Activated CD4-positive, alpha-beta T cell treated with anti-CD3 and anti-CD28 coated beads, Interleukin-2, amount 10 ng/mL, durations not matched to agents 7 days and 5 days (primary cell): ENCODE measurements at regions not wholly inside any gene's neighbourhood (a gene's known extent, or its start where the extent isn't known, plus 50 kb on each side); places are given as distances from the start of the nearest gene placed in this dataset.

ENCODE experiments used
- CTCF ChIA-PET: fragments of 350-600 bp; sonication (Branson Sonifier 250); formaldehyde crosslinking; loops from one replicate; lab custom pipeline; 2021; ENCODE audit warnings: antibody characterized with exemption; lab: Charles Lee
- POLR2A ChIA-PET: fragments of 350-600 bp; sonication (Branson Sonifier 250); formaldehyde crosslinking; loops from one replicate; lab custom pipeline; 2021; ENCODE audit warnings: antibody characterized with exemption; lab: Charles Lee
- DNase-seq: peaks from one replicate; pipeline ENCODE4 v3.0.0-alpha.2; 2020
- H3K27ac Mint-ChIP-seq: one replicate; pipeline ENCODE4 v1.8.0; 2021; ENCODE audit warnings: mild to moderate bottlenecking, moderate library complexity, mixed read lengths
- H3K27me3 Mint-ChIP-seq: one replicate; pipeline ENCODE4 v1.8.0; 2021; ENCODE audit warnings: mixed read lengths
- H3K36me3 Mint-ChIP-seq: one replicate; pipeline ENCODE4 v1.8.0; 2021; ENCODE audit warnings: low read depth, mixed read lengths
- H3K4me1 Mint-ChIP-seq: one replicate; pipeline ENCODE4 v1.8.0; 2021; ENCODE audit warnings: mixed read lengths
- H3K4me3 Mint-ChIP-seq: one replicate; pipeline ENCODE4 v1.8.0; 2021; ENCODE audit warnings: mild to moderate bottlenecking, moderate library complexity, mixed read lengths
- H3K9me3 Mint-ChIP-seq: one replicate; pipeline ENCODE4 v1.8.0; 2021; ENCODE audit warnings: mixed read lengths

- POLR2A ChIA-PET = no interaction called here
- no peak for DNase-seq
- Mint-ChIP-seq H3K4me1 (no peaks in the 10 kb centered on the region), H3K9me3 (no peaks in the 10 kb centered on the region), H3K27me3 (peaks cover 14% of the 10 kb centered on the region), H3K4me3 (no peak overlapping the region), H3K27ac (no peak overlapping the region), H3K36me3 (no peaks in the 10 kb centered on the region)
- CTCF ChIA-PET = interaction anchor here (0.6 kb wide), 2 partner anchors 95 to 1019 kb away, joined by 3 to 4 read pairs; no protein-coding TSS in a partner anchor
Observed at GRCh38 chr6:6402591-6402990, 82.1 kb upstream of the F13A1 start.

- no peak for DNase-seq
- Mint-ChIP-seq H3K27ac (no peak overlapping the region), H3K27me3 (peaks cover 14% of the 10 kb centered on the region), H3K4me3 (no peak overlapping the region), H3K36me3 (no peaks in the 10 kb centered on the region), H3K9me3 (no peaks in the 10 kb centered on the region), H3K4me1 (no peaks in the 10 kb centered on the region)
- POLR2A ChIA-PET = no interaction called here
- CTCF ChIA-PET = interaction anchor here (0.6 kb wide), 1 partner anchor 1883 kb away, joined by 3 read pairs; no protein-coding TSS in a partner anchor
Observed at GRCh38 chr6:6405031-6405430, 84.6 kb upstream of the F13A1 start.

- no peaks in the 10 kb centered on the region for H3K9me3 Mint-ChIP-seq
- H3K27ac Mint-ChIP-seq = no peak overlapping the region
- no peak for DNase-seq
- H3K27me3 Mint-ChIP-seq = peaks cover 12% of the 10 kb centered on the region
- no peaks in the 10 kb centered on the region for H3K36me3 Mint-ChIP-seq
- H3K4me3 Mint-ChIP-seq = no peak overlapping the region
- ChIA-PET CTCF (interaction anchor here (1.3 kb wide), 1 partner anchor 11 kb away, joined by 3 read pairs; no protein-coding TSS in a partner anchor), POLR2A (no interaction called here)
- no peaks in the 10 kb centered on the region for H3K4me1 Mint-ChIP-seq
Observed at GRCh38 chr6:6405997-6406714, 85.7 kb upstream of the F13A1 start.

GRCh38 chr6:6406715-6407070 lies 86.2 kb upstream of the F13A1 start:
- Mint-ChIP-seq H3K27me3 (peaks cover 10% of the 10 kb centered on the region), H3K4me3 (no peak overlapping the region), H3K27ac (no peak overlapping the region), H3K36me3 (no peaks in the 10 kb centered on the region), H3K4me1 (no peaks in the 10 kb centered on the region), H3K9me3 (no peaks in the 10 kb centered on the region)
- ChIA-PET POLR2A (no interaction called here), CTCF (interaction anchor here (1.3 kb wide), 1 partner anchor 10 kb away, joined by 3 read pairs; no protein-coding TSS in a partner anchor)
- no peak for DNase-seq

- Mint-ChIP-seq H3K27me3 (peaks cover 10% of the 10 kb centered on the region), H3K4me1 (no peaks in the 10 kb centered on the region), H3K4me3 (no peak overlapping the region), H3K9me3 (no peaks in the 10 kb centered on the region), H3K27ac (no peak overlapping the region), H3K36me3 (no peaks in the 10 kb centered on the region)
- no peak for DNase-seq
- ChIA-PET POLR2A (no interaction called here), CTCF (no interaction called here)
Observed at GRCh38 chr6:6407071-6407741, 86.7 kb upstream of the F13A1 start.

GRCh38 chr6:6409397-6410030 lies 89.1 kb upstream of the F13A1 start:
- Mint-ChIP-seq H3K27ac (no peak overlapping the region), H3K4me3 (no peak overlapping the region), H3K9me3 (no peaks in the 10 kb centered on the region), H3K4me1 (no peaks in the 10 kb centered on the region), H3K36me3 (no peaks in the 10 kb centered on the region), H3K27me3 (peaks cover 10% of the 10 kb centered on the region)
- DNase-seq = no peak
- CTCF ChIA-PET = interaction anchor here (0.5 kb wide), 1 partner anchor 1551 kb away, joined by 4 read pairs; no protein-coding TSS in a partner anchor
- POLR2A ChIA-PET = no interaction called here

GRCh38 chr6:6411115-6411514 lies 90.7 kb upstream of the F13A1 start:
- Mint-ChIP-seq H3K4me3 (no peak overlapping the region), H3K27me3 (peaks cover 11% of the 10 kb centered on the region), H3K9me3 (no peaks in the 10 kb centered on the region), H3K36me3 (no peaks in the 10 kb centered on the region), H3K27ac (no peak overlapping the region), H3K4me1 (no peaks in the 10 kb centered on the region)
- ChIA-PET CTCF (no interaction called here), POLR2A (no interaction called here)
- DNase-seq = no peak

- H3K36me3 Mint-ChIP-seq = no peaks in the 10 kb centered on the region
- POLR2A ChIA-PET = no interaction called here
- CTCF ChIA-PET = no interaction called here
Observed at GRCh38 chr6:6412221-6412620, 91.8 kb upstream of the F13A1 start.

GRCh38 chr6:6412700-6413099 lies 92.2 kb upstream of the F13A1 start:
- DNase-seq = no peak
- no peaks in the 10 kb centered on the region for H3K36me3 Mint-ChIP-seq
- H3K4me3 Mint-ChIP-seq = no peak overlapping the region
- POLR2A ChIA-PET = no interaction called here
- H3K4me1 Mint-ChIP-seq = no peaks in the 10 kb centered on the region
- CTCF ChIA-PET = no interaction called here
- H3K27ac Mint-ChIP-seq = no peak overlapping the region
- H3K9me3 Mint-ChIP-seq = no peaks in the 10 kb centered on the region
- H3K27me3 Mint-ChIP-seq = peaks cover 10% of the 10 kb centered on the region

More at GRCh38 chr6:6412221-6412620, 91.8 kb upstream of the F13A1 start:
- H3K9me3 Mint-ChIP-seq = no peaks in the 10 kb centered on the region
- no peaks in the 10 kb centered on the region for H3K4me1 Mint-ChIP-seq
- H3K27ac Mint-ChIP-seq = no peak overlapping the region
- no peak for DNase-seq
- H3K4me3 Mint-ChIP-seq = no peak overlapping the region
- H3K27me3 Mint-ChIP-seq = peaks cover 10% of the 10 kb centered on the region

GRCh38 chr6:6414931-6415330 lies 94.5 kb upstream of the F13A1 start:
- Mint-ChIP-seq H3K27me3 (peaks cover 11% of the 10 kb centered on the region), H3K4me1 (no peaks in the 10 kb centered on the region), H3K36me3 (no peaks in the 10 kb centered on the region), H3K27ac (no peak overlapping the region), H3K9me3 (no peaks in the 10 kb centered on the region), H3K4me3 (no peak overlapping the region)
- no peak for DNase-seq
- POLR2A ChIA-PET = no interaction called here
- CTCF ChIA-PET = no interaction called here

GRCh38 chr6:6417475-6417874 lies 97.0 kb upstream of the F13A1 start:
- Mint-ChIP-seq H3K27me3 (peaks cover 11% of the 10 kb centered on the region), H3K4me3 (no peak overlapping the region), H3K4me1 (no peaks in the 10 kb centered on the region), H3K36me3 (no peaks in the 10 kb centered on the region), H3K27ac (no peak overlapping the region), H3K9me3 (no peaks in the 10 kb centered on the region)
- no peak for DNase-seq
- CTCF ChIA-PET = interaction anchor here (1.0 kb wide), 1 partner anchor 11 kb away, joined by 3 read pairs; no protein-coding TSS in a partner anchor
- POLR2A ChIA-PET = no interaction called here

- peaks cover 8% of the 10 kb centered on the region for H3K27me3 Mint-ChIP-seq
- CTCF ChIA-PET = interaction anchor here (0.6 kb wide), 1 partner anchor 565 kb away, joined by 3 read pairs; no protein-coding TSS in a partner anchor
- H3K9me3 Mint-ChIP-seq = no peaks in the 10 kb centered on the region
- POLR2A ChIA-PET = no interaction called here
- H3K4me3 Mint-ChIP-seq = no peak overlapping the region
- DNase-seq = no peak
- H3K36me3 Mint-ChIP-seq = no peaks in the 10 kb centered on the region
- H3K27ac Mint-ChIP-seq = no peak overlapping the region
- no peaks in the 10 kb centered on the region for H3K4me1 Mint-ChIP-seq
Observed at GRCh38 chr6:6418421-6418820, 98.0 kb upstream of the F13A1 start.

- POLR2A ChIA-PET = no interaction called here
- CTCF ChIA-PET = interaction anchor here (0.7 kb wide), 1 partner anchor 22 kb away, joined by 3 read pairs; no protein-coding TSS in a partner anchor
- no peak overlapping the region for H3K27ac Mint-ChIP-seq
- no peaks in the 10 kb centered on the region for H3K4me1 Mint-ChIP-seq
- H3K36me3 Mint-ChIP-seq = no peaks in the 10 kb centered on the region
- H3K4me3 Mint-ChIP-seq = no peak overlapping the region
- DNase-seq = no peak
- peaks cover 17% of the 10 kb centered on the region for H3K27me3 Mint-ChIP-seq
- peaks cover 4% of the 10 kb centered on the region for H3K9me3 Mint-ChIP-seq
Observed at GRCh38 chr6:6420107-6420506, 99.6 kb upstream of the F13A1 start.
